Liver (tissue), 3 donors: ENCODE measurements at regions not wholly inside any gene's neighbourhood (a gene's known extent, or its start where the extent isn't known, plus 50 kb on each side); places are given as distances from the start of the nearest gene placed in this dataset.

Experiments
- EGR1 ChIP-seq, 2 donors: IDR thresholded peaks; 2 replicates each; pipeline ENCODE4 v1.6.1; 2016 to 2018; ENCODE audit warnings: antibody characterized with exemption in 2 of 2, low read depth in 2 of 2
- FOXA1 ChIP-seq: IDR thresholded peaks from 2 replicates; pipeline ENCODE4 v1.6.1; 2016; ENCODE audit warnings: antibody characterized with exemption
- GABPA ChIP-seq, 2 donors: IDR thresholded peaks in 1 of 2; conservative IDR thresholded peaks in 1 of 2; 2 replicates each; pipeline ENCODE4 v1.6.1; 2016; ENCODE audit warnings: antibody characterized with exemption in 2 of 2, mild to moderate bottlenecking in 1 of 2, moderate library complexity in 1 of 2
- NR2F2 ChIP-seq: IDR thresholded peaks from 2 replicates; pipeline ENCODE4 v1.6.1; 2016; ENCODE audit warnings: antibody characterized with exemption
- RXRA ChIP-seq, 2 donors: IDR thresholded peaks; 2 replicates each; pipeline ENCODE4 v1.6.1; 2017 to 2018; ENCODE audit warnings: antibody characterized with exemption in 2 of 2, mild to moderate bottlenecking in 1 of 2
- SP1 ChIP-seq: IDR thresholded peaks from 2 replicates; pipeline ENCODE4 v1.6.1; 2018; ENCODE audit warnings: antibody characterized with exemption, mild to moderate bottlenecking
- TAF1 ChIP-seq: conservative IDR thresholded peaks from 2 replicates; pipeline ENCODE4 v1.6.1; 2016; ENCODE audit warnings: antibody characterized with exemption, mild to moderate bottlenecking
- YY1 ChIP-seq: IDR thresholded peaks from 2 replicates; pipeline ENCODE4 v1.6.1; 2016; ENCODE audit warnings: antibody characterized with exemption, mild to moderate bottlenecking
- TF ChIP-seq, protein P1 (sequence below): fragments of 150-350 bp; IDR thresholded peaks from 2 replicates; pipeline ENCODE4 v1.5.1; 2017; ENCODE audit warnings: improper control_type of control experiment, low read depth, low read length; ENCODE audit not compliant: missing input control
- TF ChIP-seq, protein P2 (sequence below): IDR thresholded peaks from 2 replicates; pipeline ENCODE4 v1.6.1; 2016; ENCODE audit warnings: antibody characterized with exemption
- TF ChIP-seq, protein P3 (sequence below): IDR thresholded peaks from 2 replicates; pipeline ENCODE4 v1.6.1; 2016; ENCODE audit warnings: antibody characterized with exemption
- TF ChIP-seq, protein P4 (sequence below): IDR thresholded peaks from 2 replicates; pipeline ENCODE4 v1.6.1; 2016; ENCODE audit warnings: antibody characterized with exemption, mild to moderate bottlenecking
- TF ChIP-seq, protein P5 (sequence below): IDR thresholded peaks from 2 replicates; pipeline ENCODE4 v1.6.1; 2016; ENCODE audit warnings: antibody characterized with exemption
- donor health status: healthy.
- donor health status: healthy.

DNA sequence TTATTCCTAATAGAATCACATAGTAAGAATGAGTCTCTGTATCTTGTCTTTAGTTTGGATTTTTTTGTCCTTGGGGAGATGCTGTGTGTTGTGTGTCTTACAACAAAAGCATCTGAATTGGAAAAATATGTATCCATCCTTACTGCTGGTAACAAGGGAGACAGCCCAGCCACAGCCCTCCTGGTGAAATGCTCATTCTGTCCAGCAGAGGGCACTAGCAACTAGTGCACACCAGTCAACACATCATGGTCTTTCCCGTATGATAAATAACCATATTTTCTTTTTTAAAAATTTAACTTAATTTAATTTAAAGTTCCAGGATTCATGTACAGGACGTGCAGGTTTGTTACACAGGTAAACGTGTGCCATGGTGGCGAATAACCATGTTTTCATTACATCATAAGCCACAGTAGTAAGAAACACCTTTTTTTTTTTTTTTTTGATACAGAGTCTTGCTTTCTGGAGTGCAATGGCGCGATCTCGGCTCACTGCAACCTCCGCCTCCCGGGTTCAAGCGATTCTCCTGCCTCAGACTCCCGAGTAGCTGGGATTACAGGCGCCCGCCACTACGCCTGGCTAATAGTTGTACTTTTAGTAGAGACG, 245.1 kb downstream of the PTBP2 start:
- TF ChIP-seq, protein P1, sequence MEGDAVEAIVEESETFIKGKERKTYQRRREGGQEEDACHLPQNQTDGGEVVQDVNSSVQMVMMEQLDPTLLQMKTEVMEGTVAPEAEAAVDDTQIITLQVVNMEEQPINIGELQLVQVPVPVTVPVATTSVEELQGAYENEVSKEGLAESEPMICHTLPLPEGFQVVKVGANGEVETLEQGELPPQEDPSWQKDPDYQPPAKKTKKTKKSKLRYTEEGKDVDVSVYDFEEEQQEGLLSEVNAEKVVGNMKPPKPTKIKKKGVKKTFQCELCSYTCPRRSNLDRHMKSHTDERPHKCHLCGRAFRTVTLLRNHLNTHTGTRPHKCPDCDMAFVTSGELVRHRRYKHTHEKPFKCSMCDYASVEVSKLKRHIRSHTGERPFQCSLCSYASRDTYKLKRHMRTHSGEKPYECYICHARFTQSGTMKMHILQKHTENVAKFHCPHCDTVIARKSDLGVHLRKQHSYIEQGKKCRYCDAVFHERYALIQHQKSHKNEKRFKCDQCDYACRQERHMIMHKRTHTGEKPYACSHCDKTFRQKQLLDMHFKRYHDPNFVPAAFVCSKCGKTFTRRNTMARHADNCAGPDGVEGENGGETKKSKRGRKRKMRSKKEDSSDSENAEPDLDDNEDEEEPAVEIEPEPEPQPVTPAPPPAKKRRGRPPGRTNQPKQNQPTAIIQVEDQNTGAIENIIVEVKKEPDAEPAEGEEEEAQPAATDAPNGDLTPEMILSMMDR: peak; percentile 95
- TF ChIP-seq, protein P2, sequence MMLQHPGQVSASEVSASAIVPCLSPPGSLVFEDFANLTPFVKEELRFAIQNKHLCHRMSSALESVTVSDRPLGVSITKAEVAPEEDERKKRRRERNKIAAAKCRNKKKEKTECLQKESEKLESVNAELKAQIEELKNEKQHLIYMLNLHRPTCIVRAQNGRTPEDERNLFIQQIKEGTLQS: no peak
- TF ChIP-seq YY1 (no peak), TAF1 (no peak), GABPA (IDR thresholded peaks at IDR 0.05 in 1 of 2, conservative IDR thresholded peaks at IDR 0.05 in 1 of 2) (no peak), SP1 (no peak), NR2F2 (no peak), RXRA (IDR thresholded peaks at IDR 0.05) (no peak), FOXA1 (no peak), EGR1 (IDR thresholded peaks at IDR 0.05; ENCODE audit: low read depth in 2 of 2) (no peak)
- TF ChIP-seq, protein P3, sequence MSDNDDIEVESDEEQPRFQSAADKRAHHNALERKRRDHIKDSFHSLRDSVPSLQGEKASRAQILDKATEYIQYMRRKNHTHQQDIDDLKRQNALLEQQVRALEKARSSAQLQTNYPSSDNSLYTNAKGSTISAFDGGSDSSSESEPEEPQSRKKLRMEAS: no peak
- TF ChIP-seq, protein P4, sequence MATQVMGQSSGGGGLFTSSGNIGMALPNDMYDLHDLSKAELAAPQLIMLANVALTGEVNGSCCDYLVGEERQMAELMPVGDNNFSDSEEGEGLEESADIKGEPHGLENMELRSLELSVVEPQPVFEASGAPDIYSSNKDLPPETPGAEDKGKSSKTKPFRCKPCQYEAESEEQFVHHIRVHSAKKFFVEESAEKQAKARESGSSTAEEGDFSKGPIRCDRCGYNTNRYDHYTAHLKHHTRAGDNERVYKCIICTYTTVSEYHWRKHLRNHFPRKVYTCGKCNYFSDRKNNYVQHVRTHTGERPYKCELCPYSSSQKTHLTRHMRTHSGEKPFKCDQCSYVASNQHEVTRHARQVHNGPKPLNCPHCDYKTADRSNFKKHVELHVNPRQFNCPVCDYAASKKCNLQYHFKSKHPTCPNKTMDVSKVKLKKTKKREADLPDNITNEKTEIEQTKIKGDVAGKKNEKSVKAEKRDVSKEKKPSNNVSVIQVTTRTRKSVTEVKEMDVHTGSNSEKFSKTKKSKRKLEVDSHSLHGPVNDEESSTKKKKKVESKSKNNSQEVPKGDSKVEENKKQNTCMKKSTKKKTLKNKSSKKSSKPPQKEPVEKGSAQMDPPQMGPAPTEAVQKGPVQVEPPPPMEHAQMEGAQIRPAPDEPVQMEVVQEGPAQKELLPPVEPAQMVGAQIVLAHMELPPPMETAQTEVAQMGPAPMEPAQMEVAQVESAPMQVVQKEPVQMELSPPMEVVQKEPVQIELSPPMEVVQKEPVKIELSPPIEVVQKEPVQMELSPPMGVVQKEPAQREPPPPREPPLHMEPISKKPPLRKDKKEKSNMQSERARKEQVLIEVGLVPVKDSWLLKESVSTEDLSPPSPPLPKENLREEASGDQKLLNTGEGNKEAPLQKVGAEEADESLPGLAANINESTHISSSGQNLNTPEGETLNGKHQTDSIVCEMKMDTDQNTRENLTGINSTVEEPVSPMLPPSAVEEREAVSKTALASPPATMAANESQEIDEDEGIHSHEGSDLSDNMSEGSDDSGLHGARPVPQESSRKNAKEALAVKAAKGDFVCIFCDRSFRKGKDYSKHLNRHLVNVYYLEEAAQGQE: peak; percentile 31
- TF ChIP-seq, protein P5, sequence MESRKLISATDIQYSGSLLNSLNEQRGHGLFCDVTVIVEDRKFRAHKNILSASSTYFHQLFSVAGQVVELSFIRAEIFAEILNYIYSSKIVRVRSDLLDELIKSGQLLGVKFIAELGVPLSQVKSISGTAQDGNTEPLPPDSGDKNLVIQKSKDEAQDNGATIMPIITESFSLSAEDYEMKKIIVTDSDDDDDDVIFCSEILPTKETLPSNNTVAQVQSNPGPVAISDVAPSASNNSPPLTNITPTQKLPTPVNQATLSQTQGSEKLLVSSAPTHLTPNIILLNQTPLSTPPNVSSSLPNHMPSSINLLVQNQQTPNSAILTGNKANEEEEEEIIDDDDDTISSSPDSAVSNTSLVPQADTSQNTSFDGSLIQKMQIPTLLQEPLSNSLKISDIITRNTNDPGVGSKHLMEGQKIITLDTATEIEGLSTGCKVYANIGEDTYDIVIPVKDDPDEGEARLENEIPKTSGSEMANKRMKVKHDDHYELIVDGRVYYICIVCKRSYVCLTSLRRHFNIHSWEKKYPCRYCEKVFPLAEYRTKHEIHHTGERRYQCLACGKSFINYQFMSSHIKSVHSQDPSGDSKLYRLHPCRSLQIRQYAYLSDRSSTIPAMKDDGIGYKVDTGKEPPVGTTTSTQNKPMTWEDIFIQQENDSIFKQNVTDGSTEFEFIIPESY: no peak
